Heart right ventricle (tissue), 16 donors: ENCODE measurements at regions not wholly inside any gene's neighbourhood (a gene's known extent, or its start where the extent isn't known, plus 50 kb on each side); places are given as distances from the start of the nearest gene placed in this dataset.

Experiments used
- ATAC-seq, 8 donors: fragments of 200-7000 bp; cut with Tn5 transposase; one replicate each; pipeline ENCODE4 v1.9.1; 2020; ENCODE audit warnings: mild to moderate bottlenecking in 8 of 8, moderate library complexity in 8 of 8, moderate number of reproducible peaks in 1 of 8
- DNase-seq, 2 donors: peaks; one replicate each; pipeline ENCODE4 v3.0.0-alpha.2; 2020
- H3K27ac ChIP-seq, 10 donors: fragments of 200-600 bp; sonication (generic) in 2 of 10; one replicate each; pipeline versions ENCODE4 v1.5.0 to v1.8.0; 2020 to 2022; ENCODE audit warnings: mild to moderate bottlenecking in 3 of 10
- H3K27me3 ChIP-seq, 7 donors: fragments of 200-600 bp; one replicate each; pipeline ENCODE4 v1.8.0; 2021 to 2022; ENCODE audit warnings: mild to moderate bottlenecking in 2 of 7
- H3K36me3 ChIP-seq, 9 donors: fragments of 200-600 bp; sonication (generic) in 1 of 9; one replicate each; pipeline versions ENCODE4 v1.5.0 to v1.8.0; 2020 to 2022; ENCODE audit warnings: mild to moderate bottlenecking in 2 of 9
- H3K4me1 ChIP-seq, 9 donors: fragments of 200-600 bp; sonication (generic) in 1 of 9; one replicate each; pipeline versions ENCODE4 v1.5.0 to v1.8.0; 2020 to 2022; ENCODE audit warnings: mild to moderate bottlenecking in 4 of 9
- H3K4me3 ChIP-seq, 10 donors: fragments of 200-600 bp; sonication (generic) in 2 of 10; one replicate each; pipeline versions ENCODE4 v1.5.0 to v1.8.0; 2020 to 2022; ENCODE audit warnings: mild to moderate bottlenecking in 7 of 10, moderate library complexity in 2 of 10
- H3K9me3 ChIP-seq, 11 donors: fragments of 200-600 bp in 10 of 11; sonication (generic) in 2 of 11; one replicate each; pipeline versions ENCODE4 v1.5.0 to v1.8.0; 2013 to 2022; ENCODE audit warnings: mild to moderate bottlenecking in 2 of 11, control low read depth in 1 of 11, moderate library complexity in 1 of 11
- WGBS, 2 donors: extraction: QIAGEN DNeasy Blood & Tissue Kit; methylation state at CpG; one replicate each; pipeline ENCODE4 v1.1.7; 2013; ENCODE audit warnings: inconsistent platforms in 1 of 2; 5-methylcytosine and 5-hydroxymethylcytosine counted together
- intact Hi-C, 10 donors: fragments of 100-400 bp; cut with DNase I; formaldehyde crosslinking; loops; one replicate each; pipeline versions ENCODE4 v1.11.1 to v1.14.2; 2022
- TF ChIP-seq, protein P1 (sequence below), 9 donors: fragments of 200-600 bp; sonication (generic) in 2 of 9; IDR thresholded peaks; one replicate each; pipeline versions ENCODE4 v1.5.0 to v1.8.0; 2021 to 2022; ENCODE audit warnings: antibody characterized with exemption in 9 of 9, mild to moderate bottlenecking in 5 of 9, moderate library complexity in 1 of 9
- donor health status: Arrhythmogenic right ventricular cardiomyopathy.
- donor health status: ischemic (EF 13 %, LVEDD 7.1; RV severe dilation, severe dysfunction).
- donor health status: healthy with polysubstance abuse.
- donor health status: DM: no; HTN: yes; CAD: no.
- donor health status: DM: no; HTN: no; CAD: no.
- donor health status: ischemic (EF 25% LVEDD 6.9; RV normal size, moderate dysfunction).
- donor health status: ischemic (EF 25% LVEDD 5.7; RV mildly dilated, moderate dysfunction).
- donor health status: healthy.
- donor health status: DM: yes; HTN: yes; CAD: no.
- donor health status: Ischemic cardiomyopathy.
- donor health status: ischemic (EF 35%, LVEDD 5.7; RV mildly dilated, moderate dysfunction).
- donor health status: nonischemic (EF 11% LVEDD 7.7; RV severe dilation, severe dysfunction).
- donor health status: DM: yes; HTN: yes; CAD: no.
- donor health status: PGD.
- donor health status: ischemic (EF 29% LVEDD 5.4; RV normal size, mild dysfunction).
- donor health status: nonischemic (EF 23%, LVEDD 6.1; RV moderate dilation, normal function).

DNA sequence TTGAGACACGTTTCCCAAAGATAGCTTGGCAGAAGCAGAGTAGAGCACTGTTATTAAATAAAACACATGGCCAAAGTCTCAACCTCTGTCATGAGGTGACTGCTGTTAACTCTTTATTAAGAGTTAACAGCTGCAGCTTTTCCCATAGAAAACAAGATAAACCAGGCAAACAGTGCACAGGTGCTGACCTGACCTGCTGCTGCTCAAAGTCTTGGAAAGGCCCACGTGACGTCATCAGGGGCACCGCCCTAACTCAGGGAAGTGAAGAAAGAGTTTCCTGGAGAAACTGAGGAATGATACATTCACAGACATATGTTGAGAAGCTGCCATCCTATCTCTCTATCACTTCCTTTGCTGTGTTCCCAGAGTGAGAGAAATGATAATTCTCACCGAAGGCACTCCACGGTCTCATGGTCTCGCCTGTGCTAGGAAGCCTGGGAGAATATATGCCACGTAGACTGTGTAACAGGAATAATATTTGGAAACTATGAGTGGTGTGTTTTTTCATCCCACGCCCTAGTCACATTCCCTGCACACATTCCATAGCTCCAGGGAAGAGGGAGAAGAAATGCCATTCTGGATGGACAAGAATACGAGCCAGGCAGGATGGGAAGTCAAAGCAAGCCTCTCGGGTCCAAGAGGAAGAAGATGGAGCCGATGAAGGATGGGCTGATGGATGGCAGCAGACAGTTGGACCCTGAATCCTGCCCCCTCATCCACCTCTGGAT, 146.2 kb upstream of the NFE2L3 start:
- H3K27ac ChIP-seq = no peak overlapping the region
- TF ChIP-seq, protein P1, sequence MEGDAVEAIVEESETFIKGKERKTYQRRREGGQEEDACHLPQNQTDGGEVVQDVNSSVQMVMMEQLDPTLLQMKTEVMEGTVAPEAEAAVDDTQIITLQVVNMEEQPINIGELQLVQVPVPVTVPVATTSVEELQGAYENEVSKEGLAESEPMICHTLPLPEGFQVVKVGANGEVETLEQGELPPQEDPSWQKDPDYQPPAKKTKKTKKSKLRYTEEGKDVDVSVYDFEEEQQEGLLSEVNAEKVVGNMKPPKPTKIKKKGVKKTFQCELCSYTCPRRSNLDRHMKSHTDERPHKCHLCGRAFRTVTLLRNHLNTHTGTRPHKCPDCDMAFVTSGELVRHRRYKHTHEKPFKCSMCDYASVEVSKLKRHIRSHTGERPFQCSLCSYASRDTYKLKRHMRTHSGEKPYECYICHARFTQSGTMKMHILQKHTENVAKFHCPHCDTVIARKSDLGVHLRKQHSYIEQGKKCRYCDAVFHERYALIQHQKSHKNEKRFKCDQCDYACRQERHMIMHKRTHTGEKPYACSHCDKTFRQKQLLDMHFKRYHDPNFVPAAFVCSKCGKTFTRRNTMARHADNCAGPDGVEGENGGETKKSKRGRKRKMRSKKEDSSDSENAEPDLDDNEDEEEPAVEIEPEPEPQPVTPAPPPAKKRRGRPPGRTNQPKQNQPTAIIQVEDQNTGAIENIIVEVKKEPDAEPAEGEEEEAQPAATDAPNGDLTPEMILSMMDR (IDR thresholded peaks at IDR 0.05) = no peak
- H3K9me3 ChIP-seq = no peaks in the 10 kb centered on the region
- peaks cover 0 to 34% (median 15%) of the 10 kb centered on the region in 7 donors for H3K27me3 ChIP-seq
- DNase-seq = no peak
- H3K4me1 ChIP-seq = no peaks in the 10 kb centered on the region
- H3K4me3 ChIP-seq = no peak overlapping the region
- intact Hi-C loops = no loop called here
- 52 to 62% methylated on average over 12 of the region's 12 CpGs for WGBS, 2 donors
- no peak for ATAC-seq
- no peaks in the 10 kb centered on the region for H3K36me3 ChIP-seq

DNA sequence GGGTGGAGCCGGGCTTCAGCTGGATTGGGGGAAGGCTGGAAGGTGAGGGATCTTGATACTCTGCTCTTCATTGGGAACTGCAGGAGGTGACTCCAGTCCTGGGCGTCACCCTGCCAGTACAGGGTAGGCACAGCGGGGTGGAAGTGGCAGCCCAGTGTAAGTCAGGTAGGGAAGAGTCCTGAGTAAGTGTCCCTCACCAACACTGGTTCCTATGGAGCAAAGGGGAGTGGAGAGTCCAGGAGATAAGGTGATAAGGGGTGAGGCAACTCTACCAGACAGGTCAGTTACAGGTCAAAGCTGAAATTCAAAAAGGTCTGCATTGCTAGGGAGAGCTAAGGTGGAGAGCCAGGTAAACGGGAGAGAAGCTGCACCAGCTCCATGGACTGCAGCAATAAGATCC, 145.6 kb upstream of the NFE2L3 start:
- TF ChIP-seq, protein P1 (IDR thresholded peaks at IDR 0.05) = no peak
- peaks cover 0 to 34% (median 15%) of the 10 kb centered on the region in 7 donors for H3K27me3 ChIP-seq
- ATAC-seq (no peak), DNase-seq (no peak)
- H3K9me3 ChIP-seq = no peaks in the 10 kb centered on the region
- no peak overlapping the region for H3K4me3 ChIP-seq
- H3K36me3 ChIP-seq = no peaks in the 10 kb centered on the region
- 87 to 88% methylated on average over 4 of the region's 4 CpGs for WGBS, 2 donors
- H3K27ac ChIP-seq = no peak overlapping the region
- no peaks in the 10 kb centered on the region for H3K4me1 ChIP-seq
- intact Hi-C loops = no loop called here

DNA sequence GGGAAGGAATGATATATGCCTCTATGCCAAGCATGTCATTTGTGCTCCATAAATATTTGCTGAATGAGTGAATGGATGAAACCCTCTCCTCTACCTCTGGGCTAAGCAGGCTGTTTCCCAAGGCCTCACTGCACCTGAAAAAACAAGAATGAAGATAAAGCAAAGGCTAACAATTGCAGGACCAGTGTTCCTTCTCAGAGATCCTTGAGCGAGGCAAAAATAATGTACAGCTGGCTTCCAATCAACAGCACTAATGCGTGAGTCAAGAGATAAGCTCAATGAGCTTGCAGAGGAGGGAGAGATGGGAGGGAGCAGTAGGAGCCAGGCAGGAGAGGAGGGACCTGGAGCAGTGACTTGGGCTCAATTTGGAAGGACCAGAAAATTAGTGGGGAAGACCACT, 144.5 kb upstream of the NFE2L3 start:
- H3K9me3 ChIP-seq = no peaks in the 10 kb centered on the region
- WGBS, 2 donors = 10 to 24% methylated on average over 2 of the region's 2 CpGs
- ATAC-seq = no peak
- H3K4me1 ChIP-seq = no peaks in the 10 kb centered on the region
- H3K27ac ChIP-seq = no peak overlapping the region
- peaks cover 0 to 30% (median 15%) of the 10 kb centered on the region in 7 donors for H3K27me3 ChIP-seq
- no peak for DNase-seq
- intact Hi-C loops = no loop called here
- H3K4me3 ChIP-seq = no peak overlapping the region
- TF ChIP-seq, protein P1 (IDR thresholded peaks at IDR 0.05) = no peak
- no peaks in the 10 kb centered on the region for H3K36me3 ChIP-seq

DNA sequence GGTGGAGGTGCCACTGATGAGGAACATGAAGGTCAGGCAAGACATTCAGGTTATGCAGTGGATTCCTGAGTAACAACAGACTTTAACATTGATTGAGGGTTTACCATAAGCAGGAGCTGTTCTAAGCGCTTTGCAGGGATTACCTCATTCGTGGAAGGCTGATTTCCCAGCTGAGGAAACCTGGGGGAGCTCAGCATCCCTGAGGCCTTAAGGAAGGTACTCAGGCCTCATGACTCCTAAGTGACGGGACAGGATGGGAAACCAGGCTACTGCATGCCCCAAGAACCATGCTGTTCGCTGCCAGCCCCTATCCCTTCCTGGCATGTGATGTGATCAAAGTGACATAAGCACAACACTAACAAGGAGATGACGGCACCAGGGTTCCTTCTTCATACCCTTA, 143.6 kb upstream of the NFE2L3 start:
- Histone ChIP-seq H3K9me3 (no peaks in the 10 kb centered on the region), H3K27me3 (peaks cover 0 to 27% (median 15%) of the 10 kb centered on the region in 7 donors), H3K27ac (no peak overlapping the region), H3K4me3 (no peak overlapping the region), H3K36me3 (no peaks in the 10 kb centered on the region), H3K4me1 (no peaks in the 10 kb centered on the region)
- no peak for ATAC-seq
- TF ChIP-seq, protein P1 (IDR thresholded peaks at IDR 0.05) = no peak
- intact Hi-C loops = no loop called here
- WGBS, 2 donors = 56 to 67% methylated on average over 5 of the region's 5 CpGs
- DNase-seq = no peak
